HUDEP-2 (cell line): ENCODE measurements at regions not wholly inside any gene's neighbourhood (a gene's known extent, or its start where the extent isn't known, plus 50 kb on each side); places are given as distances from the start of the nearest gene placed in this dataset.
"Not testable (repeated sequence)": the region's sequence is repeated elsewhere in the genome, so short reads cannot be mapped to it uniquely, and the experiment has no call there.

Experiments
- DNase-seq, 76 experiments: peaks; one replicate each; lab custom pipeline; 2025; ENCODE audit not compliant: unreplicated experiment in 76 of 76; lab: John Stamatoyannopoulos, UW

- no peak for DNase-seq
Measured at GRCh38 chr6:8889514-8889913, 454.2 kb upstream of the SLC35B3 start.

- DNase-seq, result peak in 1 of 76 experiments; percentile 6
Measured at GRCh38 chr6:8888468-8888867, 453.1 kb upstream of the SLC35B3 start.

GRCh38 chr6:8881663-8882062 lies 446.3 kb upstream of the SLC35B3 start:
- DNase-seq, result no peak

GRCh38 chr6:8879334-8879733 lies 444.0 kb upstream of the SLC35B3 start:
- DNase-seq, result no peak

GRCh38 chr6:8875986-8876385 lies 440.6 kb upstream of the SLC35B3 start:
- no peak for DNase-seq

GRCh38 chr6:8872589-8872988 lies 437.2 kb upstream of the SLC35B3 start:
- no peak for DNase-seq

GRCh38 chr6:8865451-8865850 lies 430.1 kb upstream of the SLC35B3 start:
- no peak for DNase-seq

GRCh38 chr6:8860671-8861070 lies 425.3 kb upstream of the SLC35B3 start:
- no peak for DNase-seq

GRCh38 chr6:8859501-8859900 lies 424.2 kb upstream of the SLC35B3 start:
- no peak for DNase-seq

GRCh38 chr6:8858854-8859331 lies 423.5 kb upstream of the SLC35B3 start:
- DNase-seq, result no peak

GRCh38 chr6:8857160-8857559 lies 421.8 kb upstream of the SLC35B3 start:
- DNase-seq, result no peak

GRCh38 chr6:8855411-8855810 lies 420.1 kb upstream of the SLC35B3 start:
- no peak for DNase-seq

- DNase-seq, result no peak
Measured at GRCh38 chr6:8852332-8852731, 417.0 kb upstream of the SLC35B3 start.

- DNase-seq, result not testable (repeated sequence)
Measured at GRCh38 chr6:8846680-8847079, 411.3 kb upstream of the SLC35B3 start.

- no peak for DNase-seq
Measured at GRCh38 chr6:8845690-8846089, 410.3 kb upstream of the SLC35B3 start.

- DNase-seq, result no peak
Measured at GRCh38 chr6:8844968-8845367, 409.6 kb upstream of the SLC35B3 start.

- no peak for DNase-seq
Measured at GRCh38 chr6:8839626-8840025, 404.3 kb upstream of the SLC35B3 start.

GRCh38 chr6:8837343-8837742 lies 402.0 kb upstream of the SLC35B3 start:
- DNase-seq, result no peak

GRCh38 chr6:8832695-8833094 lies 397.4 kb upstream of the SLC35B3 start:
- not testable (repeated sequence) for DNase-seq

- no peak for DNase-seq
Measured at GRCh38 chr6:8831366-8832152, 396.2 kb upstream of the SLC35B3 start.

GRCh38 chr6:8830794-8831193 lies 395.4 kb upstream of the SLC35B3 start:
- DNase-seq, result no peak

- no peak for DNase-seq
Measured at GRCh38 chr6:8829796-8830195, 394.5 kb upstream of the SLC35B3 start.

- no peak for DNase-seq
Measured at GRCh38 chr6:8829296-8829695, 394.0 kb upstream of the SLC35B3 start.
